Esophagus (tissue), 2 donors: ENCODE measurements at regions not wholly inside any gene's neighbourhood (a gene's known extent, or its start where the extent isn't known, plus 50 kb on each side); places are given as distances from the start of the nearest gene placed in this dataset.
"Not testable (repeated sequence)": the region's sequence is repeated elsewhere in the genome, so short reads cannot be mapped to it uniquely, and the experiment has no call there.

Experiments used
- H3K27ac ChIP-seq, 2 donors: one replicate each; pipeline ENCODE4 v1.5.1; 2013; ENCODE audit warnings: low read depth in 2 of 2, mild to moderate bottlenecking in 2 of 2, inconsistent platforms in 1 of 2, low read length in 1 of 2, moderate library complexity in 1 of 2
- H3K27me3 ChIP-seq, 2 donors: one replicate each; pipeline ENCODE4 v1.6.1; 2013; ENCODE audit warnings: low read length in 2 of 2, control low read depth in 1 of 2, mild to moderate bottlenecking in 1 of 2; ENCODE audit not compliant: insufficient read depth in 2 of 2, control insufficient read depth in 1 of 2
- H3K36me3 ChIP-seq, 2 donors: one replicate each; pipeline ENCODE4 v1.6.1; 2013; ENCODE audit warnings: low read length in 1 of 2; ENCODE audit not compliant: control insufficient read depth in 2 of 2, insufficient read depth in 2 of 2
- H3K4me1 ChIP-seq, 2 donors: one replicate each; pipeline ENCODE4 v1.6.1; 2013; ENCODE audit warnings: low read length in 1 of 2; ENCODE audit not compliant: control insufficient read depth in 2 of 2, insufficient read depth in 2 of 2
- H3K4me3 ChIP-seq, 2 donors: one replicate each; pipeline ENCODE4 v1.5.1; 2013; ENCODE audit warnings: low read length in 2 of 2, mild to moderate bottlenecking in 2 of 2, low read depth in 1 of 2, moderate library complexity in 1 of 2
- H3K9me3 ChIP-seq, 2 donors: one replicate each; pipeline ENCODE4 v1.6.1; 2013; ENCODE audit warnings: mild to moderate bottlenecking in 2 of 2, low read depth in 1 of 2, low read length in 1 of 2, moderate library complexity in 1 of 2; ENCODE audit not compliant: control insufficient read depth in 2 of 2, insufficient read depth in 1 of 2
- WGBS, 2 donors: extraction: QIAGEN DNeasy Blood & Tissue Kit; methylation state at CpG; one replicate each; pipeline ENCODE4 v1.1.7; 2013; 5-methylcytosine and 5-hydroxymethylcytosine counted together
- donor health status: healthy with polysubstance abuse.
- donor health status: Bipolar disorder and iron deficiency.

DNA sequence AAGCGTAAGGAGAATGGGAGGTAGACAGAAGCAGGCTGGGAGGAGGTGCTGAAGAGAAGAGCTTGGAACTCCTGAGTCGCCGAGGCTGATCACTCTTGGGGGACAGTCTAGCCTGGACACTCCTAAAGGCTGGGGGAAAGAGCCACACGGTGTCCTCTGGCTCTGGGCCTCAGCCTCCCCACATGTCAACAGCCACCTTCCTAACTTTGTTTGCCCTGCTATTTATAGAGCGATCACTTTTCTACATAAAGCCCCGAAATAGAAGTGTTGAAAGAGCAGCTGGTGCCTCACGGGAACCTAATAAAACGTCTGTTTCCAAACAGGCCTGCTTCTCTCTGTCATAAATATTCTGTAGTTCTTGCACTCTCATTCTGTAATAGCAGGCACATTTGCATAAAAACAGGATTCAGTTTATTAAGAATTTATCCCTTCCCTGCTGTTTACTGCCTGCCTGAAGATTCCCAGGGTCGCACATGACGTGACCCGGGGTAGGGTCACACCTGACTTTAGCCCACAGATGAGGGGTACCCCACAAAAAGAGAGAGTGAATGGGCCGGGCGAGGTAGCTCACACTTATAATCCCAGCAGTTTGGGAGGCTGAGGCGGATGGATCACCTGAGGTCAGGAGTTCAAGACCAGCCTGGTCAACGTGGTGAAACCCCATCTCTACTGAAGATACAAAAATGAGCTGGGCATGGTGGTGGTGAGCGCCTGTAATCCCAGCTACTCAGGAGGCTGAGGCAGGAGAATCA, 212.5 kb downstream of the TOMM20 start:
- Histone ChIP-seq H3K9me3 (no peaks in the 10 kb centered on the region), H3K36me3 (no peaks in the 10 kb centered on the region), H3K4me3 (no peak overlapping the region), H3K27me3 (no peaks in the 10 kb centered on the region), H3K27ac (no peak overlapping the region), H3K4me1 (peaks cover 6 to 10% of the 10 kb centered on the region in 2 donors)
- 71 to 81% methylated on average over 16 of the region's 16 CpGs for WGBS, 2 donors

DNA sequence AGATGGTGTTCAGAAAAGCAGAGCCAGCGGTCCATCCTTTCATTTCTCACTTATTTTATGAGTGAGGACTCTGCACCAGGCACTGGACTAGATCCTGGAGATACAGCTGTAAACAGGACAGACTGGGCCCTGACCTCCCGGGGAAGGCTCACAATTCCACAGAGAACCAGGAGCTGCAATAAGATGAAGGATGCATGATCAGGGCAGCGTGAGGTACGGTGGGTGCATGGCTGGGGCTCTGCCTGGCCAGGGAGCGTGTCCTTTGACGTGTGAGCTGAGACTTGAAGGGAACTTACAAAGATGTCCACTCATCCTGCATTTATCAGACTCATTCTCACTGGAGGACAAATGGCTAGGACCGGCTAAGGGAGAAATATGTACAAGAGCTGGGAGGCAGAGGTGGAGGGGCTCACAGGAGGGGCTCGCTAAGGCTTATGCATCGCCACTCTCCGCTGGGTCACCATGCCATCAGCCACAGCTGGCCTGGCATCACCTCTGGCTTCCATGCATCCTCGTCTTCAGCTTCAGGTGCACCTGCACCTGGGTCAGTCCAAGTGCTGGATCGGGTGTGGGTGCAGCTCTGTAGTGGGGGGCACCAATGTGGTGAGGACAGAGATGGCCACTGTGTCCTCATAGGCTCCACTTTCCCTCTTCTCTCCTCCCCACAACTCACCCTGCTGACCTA, 213.9 kb downstream of the TOMM20 start:
- H3K9me3 ChIP-seq: no peaks in the 10 kb centered on the region
- H3K27ac ChIP-seq: no peak overlapping the region
- peaks cover 6 to 10% of the 10 kb centered on the region in 2 donors for H3K4me1 ChIP-seq
- no peak overlapping the region for H3K4me3 ChIP-seq
- H3K27me3 ChIP-seq: no peaks in the 10 kb centered on the region
- 97 to 98% methylated on average over 12 of the region's 12 CpGs for WGBS, 2 donors
- H3K36me3 ChIP-seq: no peaks in the 10 kb centered on the region

DNA sequence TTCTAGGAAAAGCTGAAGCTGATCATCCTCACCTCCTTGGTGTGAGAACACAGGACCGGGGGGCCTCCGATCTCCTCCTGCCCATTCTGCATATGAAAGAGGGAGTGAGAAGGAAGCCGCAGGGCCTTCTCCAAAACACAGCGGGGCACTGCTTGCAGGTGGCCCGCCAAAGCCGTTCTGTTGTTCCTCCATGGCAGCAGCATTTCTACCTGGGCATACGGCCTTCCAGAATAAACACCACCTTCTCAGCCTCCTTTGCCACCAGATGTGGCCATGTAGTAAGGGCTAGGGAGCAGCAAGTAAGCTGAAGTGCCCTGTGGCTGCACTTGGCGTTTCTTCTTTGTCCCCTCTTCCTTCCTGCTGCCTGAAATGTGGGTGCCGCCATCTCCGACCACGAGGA, 214.9 kb downstream of the TOMM20 start:
- Histone ChIP-seq H3K4me3 (no peak overlapping the region), H3K4me1 (peaks cover 3 to 6% of the 10 kb centered on the region in 2 donors), H3K27ac (no peak overlapping the region), H3K27me3 (no peaks in the 10 kb centered on the region), H3K9me3 (no peaks in the 10 kb centered on the region), H3K36me3 (no peaks in the 10 kb centered on the region)
- WGBS, 2 donors: 91 to 93% methylated on average over 11 of the region's 11 CpGs

DNA sequence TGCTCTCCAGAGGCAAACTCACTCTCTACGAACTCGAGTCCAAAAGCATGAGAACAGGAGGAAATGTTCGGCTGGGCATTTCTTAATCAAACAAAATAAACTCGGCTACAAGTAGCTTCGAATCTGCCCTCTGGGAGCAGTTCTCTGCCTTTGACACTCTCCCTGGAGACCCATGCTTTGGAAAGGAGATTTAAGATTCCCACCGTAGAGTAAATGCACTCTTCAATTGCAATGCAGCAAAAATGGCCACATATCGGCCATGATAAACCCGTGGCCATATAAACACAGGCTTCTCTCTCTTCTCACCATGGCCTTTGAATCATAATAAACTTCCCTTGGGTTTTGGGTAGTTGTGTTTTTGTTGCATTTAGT, 215.4 kb downstream of the TOMM20 start:
- Histone ChIP-seq H3K27me3 (no peaks in the 10 kb centered on the region), H3K4me3 (no peak overlapping the region), H3K9me3 (no peaks in the 10 kb centered on the region), H3K27ac (peak overlapping the region in 1 of 2 donors; percentile 27), H3K4me1 (peaks cover 2 to 3% of the 10 kb centered on the region in 2 donors), H3K36me3 (no peaks in the 10 kb centered on the region)
- 69 to 72% methylated on average over 8 of the region's 8 CpGs for WGBS, 2 donors

DNA sequence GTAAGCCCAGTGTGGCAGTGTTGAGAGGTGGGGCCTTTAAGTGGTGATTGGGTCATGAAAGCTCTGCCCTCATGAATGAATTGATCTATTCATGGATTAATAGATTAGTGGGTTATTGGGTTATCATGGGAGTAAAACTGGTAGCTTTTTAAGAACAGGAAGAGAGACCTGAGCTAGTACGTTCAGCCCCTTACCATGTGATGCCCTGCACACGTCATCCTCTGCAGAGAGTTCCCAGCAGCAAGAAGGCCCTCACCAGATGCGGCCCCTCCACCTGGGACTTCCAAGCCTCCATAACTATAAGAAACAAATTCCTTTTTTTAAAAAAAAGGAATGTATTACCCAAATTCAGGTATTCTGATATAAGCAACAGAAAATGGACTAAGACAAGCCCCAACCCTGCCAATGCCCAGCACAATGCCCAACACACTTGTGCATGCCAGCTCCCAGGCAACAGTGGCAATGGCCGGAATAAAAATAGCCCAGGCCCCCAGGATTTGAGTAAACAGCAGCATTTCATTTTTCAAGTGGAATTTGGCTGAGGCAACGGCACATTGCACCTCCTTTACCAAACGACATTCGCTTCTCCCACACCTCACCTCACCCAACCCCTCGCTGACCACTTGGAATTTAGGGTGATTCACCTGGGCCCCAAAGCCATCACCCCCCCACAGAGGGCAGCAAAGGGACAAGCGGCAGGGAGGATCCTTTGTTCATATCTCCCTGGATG, 215.9 kb downstream of the TOMM20 start:
- no peaks in the 10 kb centered on the region for H3K36me3 ChIP-seq
- no peaks in the 10 kb centered on the region for H3K9me3 ChIP-seq
- WGBS, 2 donors: 72 to 78% methylated on average over 9 of the region's 9 CpGs
- peaks cover 2% of the 10 kb centered on the region in 2 donors for H3K4me1 ChIP-seq
- H3K27ac ChIP-seq: peak overlapping the region in 1 of 2 donors; percentile 27
- H3K4me3 ChIP-seq: no peak overlapping the region
- no peaks in the 10 kb centered on the region for H3K27me3 ChIP-seq

DNA sequence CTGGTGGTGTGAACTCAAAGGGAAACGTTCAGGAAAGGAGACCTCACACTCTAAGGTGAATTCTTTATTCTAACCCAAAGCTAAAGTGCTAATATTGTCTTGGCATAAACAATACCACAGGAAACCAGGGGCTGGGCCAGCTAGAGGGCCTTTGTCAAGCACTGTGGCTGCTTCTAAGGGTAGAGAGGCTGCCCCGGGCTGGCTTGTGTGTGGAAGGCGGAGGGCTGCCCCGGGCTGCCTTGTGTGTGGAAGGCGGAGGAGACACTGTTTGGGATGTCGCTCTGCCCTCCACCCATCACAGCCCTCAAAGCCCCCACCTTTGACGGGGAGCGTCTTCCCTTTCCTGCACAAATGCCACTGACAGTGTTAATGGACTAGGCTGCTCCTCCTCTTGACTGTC, 216.8 kb downstream of the TOMM20 start:
- 53 to 55% methylated on average over 8 of the region's 8 CpGs for WGBS, 2 donors
- H3K4me1 ChIP-seq: peaks cover 0 to 2% of the 10 kb centered on the region in 2 donors

DNA sequence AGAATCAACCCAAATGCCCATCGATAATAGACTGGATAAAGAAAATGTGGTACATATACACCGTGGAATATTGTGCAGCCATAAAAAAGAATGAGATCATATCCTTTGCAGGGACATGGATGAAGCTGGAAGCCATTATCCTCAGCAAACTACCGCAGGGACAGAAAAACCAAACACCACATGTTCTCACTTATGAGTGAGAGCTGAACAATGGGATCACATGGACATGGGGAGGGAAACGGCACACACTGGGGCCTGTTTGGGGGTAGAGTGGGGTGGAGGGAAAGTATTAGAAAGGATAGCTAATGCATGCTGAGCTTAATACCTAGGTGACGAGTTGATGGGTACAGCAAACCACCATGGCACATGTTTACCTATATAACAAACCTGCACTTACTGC, 217.5 kb downstream of the TOMM20 start:
- not testable (repeated sequence) for H3K27me3 ChIP-seq, H3K9me3 ChIP-seq, H3K27ac ChIP-seq, H3K36me3 ChIP-seq, H3K4me3 ChIP-seq, H3K4me1 ChIP-seq
- WGBS, 2 donors: 92 to 93% methylated on average over 5 of the region's 5 CpGs

More for the DNA sequence above, 216.8 kb downstream of the TOMM20 start:
- Histone ChIP-seq H3K9me3 (no peaks in the 10 kb centered on the region), H3K36me3 (no peaks in the 10 kb centered on the region), H3K27me3 (no peaks in the 10 kb centered on the region), H3K4me3 (no peak overlapping the region), H3K27ac (peak overlapping the region; percentile 42 to 47)

DNA sequence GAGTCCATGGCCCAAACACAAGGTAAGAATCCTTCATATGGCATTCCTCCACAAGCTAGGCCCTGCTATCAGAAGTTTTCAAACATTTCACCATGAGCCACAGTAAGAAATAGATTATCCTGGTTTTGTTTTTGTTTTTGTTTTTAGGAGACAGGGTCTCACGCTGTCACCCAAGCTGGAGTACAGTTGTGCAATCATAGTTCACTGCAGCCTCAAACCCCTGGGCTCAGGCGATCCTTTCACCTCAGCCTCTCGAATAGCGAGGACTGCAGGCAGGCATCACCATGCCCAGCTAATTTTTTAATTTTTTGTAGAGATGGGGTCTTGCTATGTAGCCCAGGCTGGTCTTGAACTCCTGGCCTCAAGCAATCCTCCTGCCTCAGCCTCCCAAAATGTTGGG, 218.8 kb downstream of the TOMM20 start:
- Histone ChIP-seq H3K27me3 (no peaks in the 10 kb centered on the region), H3K36me3 (no peaks in the 10 kb centered on the region), H3K4me1 (peaks cover 0 to 2% of the 10 kb centered on the region in 2 donors), H3K9me3 (no peaks in the 10 kb centered on the region), H3K27ac (no peak overlapping the region), H3K4me3 (no peak overlapping the region)
- 96 to 98% methylated on average over 4 of the region's 4 CpGs for WGBS, 2 donors

DNA sequence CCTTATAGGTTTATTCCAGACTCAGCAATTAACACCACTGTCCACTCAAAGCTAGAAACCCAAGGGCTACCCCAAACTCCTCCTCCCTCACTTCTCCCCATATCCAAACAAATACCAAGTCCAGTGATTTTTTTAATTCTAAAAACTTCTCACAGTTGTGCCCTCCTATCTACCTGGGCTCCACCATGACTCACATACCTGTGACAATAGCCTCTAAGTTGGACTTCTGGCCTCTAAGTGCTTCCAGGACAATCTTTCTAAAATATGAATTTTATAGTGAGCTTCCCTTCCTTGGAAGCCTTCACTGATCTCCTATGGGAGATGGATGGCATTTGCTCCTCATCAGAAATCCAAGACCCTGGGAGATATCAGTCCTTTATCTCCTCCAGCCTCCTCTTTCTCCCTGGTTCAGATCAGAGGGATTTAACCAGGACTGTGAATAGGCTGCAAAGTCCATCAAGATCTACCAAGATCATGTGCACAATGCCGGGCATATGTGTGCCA, 219.3 kb downstream of the TOMM20 start:
- H3K4me3 ChIP-seq: no peak overlapping the region
- H3K9me3 ChIP-seq: no peaks in the 10 kb centered on the region
- no peaks in the 10 kb centered on the region for H3K36me3 ChIP-seq
- WGBS, 2 donors: 91 to 99% methylated on average over 1 of the region's 1 CpG
- H3K27ac ChIP-seq: no peak overlapping the region
- no peaks in the 10 kb centered on the region for H3K27me3 ChIP-seq
- peaks cover 0 to 2% of the 10 kb centered on the region in 2 donors for H3K4me1 ChIP-seq
